DMS153 treated with DMSO at 0.1 percent for 48 hours (cell line): ENCODE measurements at regions not wholly inside any gene's neighbourhood (a gene's known extent, or its start where the extent isn't known, plus 50 kb on each side); places are given as distances from the start of the nearest gene placed in this dataset.

Source experiments
- DNase-seq: peaks from one replicate; lab custom pipeline; 2025; ENCODE audit not compliant: unreplicated experiment; lab: John Stamatoyannopoulos, UW

DNA sequence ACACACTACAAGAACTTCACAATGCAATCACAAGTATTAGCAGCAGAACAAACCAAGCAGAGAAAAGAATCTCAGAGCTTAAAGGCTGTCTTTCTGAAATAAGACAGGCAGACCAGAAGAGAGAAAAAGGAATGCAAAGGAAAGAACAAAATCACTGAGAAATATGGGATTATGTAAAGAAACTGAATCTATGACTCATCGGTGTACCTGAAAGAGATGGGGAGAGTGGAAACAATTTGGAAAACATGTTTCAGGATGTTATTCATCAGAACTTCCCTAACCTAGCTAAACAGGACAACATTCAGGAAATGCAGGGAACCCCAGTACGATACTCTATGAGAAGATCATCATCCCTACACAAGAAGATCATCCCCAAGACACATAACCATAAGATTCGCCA, 499.0 kb upstream of the CHAC2 start:
- DNase-seq, result no peak

DNA sequence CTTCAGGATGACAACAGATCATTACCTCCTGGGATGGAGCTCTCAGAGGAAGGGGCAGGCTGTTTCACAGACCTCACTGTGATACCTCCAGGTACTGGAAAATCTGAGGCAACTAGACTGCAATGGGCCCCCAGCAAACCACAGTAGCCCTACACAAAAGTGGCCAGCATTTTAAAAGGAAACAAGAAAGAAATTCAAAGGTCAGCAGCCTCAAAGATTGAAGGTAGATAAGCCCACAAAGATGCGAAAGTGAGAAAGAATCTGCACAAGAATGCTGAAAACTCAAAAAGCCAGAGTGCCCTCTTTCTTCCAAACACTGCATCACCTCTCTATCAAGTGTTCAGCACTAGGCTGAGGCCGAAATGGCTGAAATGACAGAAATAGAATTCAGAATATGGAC, 499.5 kb upstream of the CHAC2 start:
- no peak for DNase-seq

DNA sequence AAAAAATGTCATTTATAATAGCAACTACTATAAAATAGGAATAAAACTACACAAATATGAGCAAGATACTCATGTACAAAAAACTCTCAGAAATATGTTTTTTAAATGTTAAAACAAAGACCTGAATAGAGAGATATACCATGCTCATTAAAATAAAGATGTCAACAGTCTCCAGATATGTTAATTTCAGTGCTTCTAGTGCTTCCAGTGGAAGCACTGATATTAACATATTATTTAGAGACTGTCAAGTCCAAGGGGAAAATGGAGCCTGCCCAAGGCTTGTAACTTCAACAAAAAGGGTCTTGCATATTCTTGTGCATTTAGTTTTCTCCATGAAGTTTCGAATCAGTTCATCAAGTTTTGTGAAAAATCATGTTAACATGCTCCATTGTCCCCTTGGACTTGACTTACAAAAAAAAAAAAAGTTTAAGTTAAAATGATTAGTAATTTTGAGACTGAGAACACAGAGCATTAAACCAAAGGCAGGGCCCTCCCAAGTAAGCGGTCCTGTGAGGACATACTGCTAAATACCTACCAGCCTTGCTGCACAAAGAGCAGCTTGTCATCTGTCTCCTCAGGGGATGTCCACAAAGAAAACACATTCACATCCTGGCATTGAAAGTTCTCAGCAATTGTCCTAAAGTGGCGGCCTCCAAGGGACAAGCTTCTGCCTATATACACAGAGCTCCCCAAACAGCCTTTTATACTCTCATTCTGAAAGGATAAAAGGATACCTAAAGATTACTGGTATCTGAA, 501.9 kb upstream of the CHAC2 start:
- no peak for DNase-seq

GRCh38 chr2:53260568-53260967, 507.0 kb upstream of the CHAC2 start:
- no peak for DNase-seq

DNA sequence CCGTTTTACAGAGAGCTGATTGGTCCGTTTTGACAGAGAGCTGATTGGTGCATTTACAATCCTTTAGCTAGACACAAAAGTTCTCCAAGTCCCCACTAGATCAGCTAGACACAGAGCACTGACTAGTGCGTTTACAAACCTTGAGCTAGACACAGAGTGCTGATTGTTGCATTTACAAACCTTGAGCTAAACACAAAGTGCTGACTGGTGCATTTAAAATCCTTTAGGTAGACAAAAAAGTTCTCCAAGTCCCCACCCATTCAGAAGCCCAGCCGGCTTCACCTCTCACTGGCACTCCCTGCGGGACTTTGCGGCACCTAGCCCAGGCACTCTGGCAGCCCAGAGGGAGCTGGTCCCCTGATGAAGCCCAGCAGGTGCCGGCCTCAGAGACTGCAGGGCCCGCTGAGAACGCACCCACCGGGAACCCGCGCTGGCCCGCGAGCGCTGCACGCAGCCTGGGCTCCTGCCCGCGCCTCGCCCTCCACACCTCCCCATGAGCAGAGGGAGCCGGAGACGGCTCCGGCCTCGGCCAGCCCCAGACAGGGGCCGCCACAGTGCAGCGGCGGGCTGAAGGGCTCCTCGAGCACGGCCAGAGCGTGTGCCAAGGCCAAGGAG, 508.1 kb upstream of the CHAC2 start:
- no peak for DNase-seq

DNA sequence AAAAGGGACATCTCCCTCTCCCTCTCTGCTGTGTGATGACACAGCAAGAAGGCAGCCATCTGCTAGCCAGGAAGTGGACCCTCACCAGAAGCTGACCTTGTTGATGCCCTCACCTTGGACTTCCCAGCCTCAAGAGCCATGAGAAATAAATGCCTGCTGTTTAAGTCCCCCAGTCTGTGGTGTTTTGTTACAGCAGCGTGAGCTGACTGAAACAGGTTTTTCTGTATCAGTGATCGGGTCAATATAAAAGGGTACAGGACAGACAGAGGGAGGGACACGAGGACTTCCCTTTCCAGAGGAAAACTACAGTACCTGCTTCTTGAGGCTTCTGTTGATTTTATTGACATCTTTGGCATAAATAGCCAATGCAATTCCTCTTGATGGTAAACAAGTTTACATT, 510.3 kb upstream of the CHAC2 start:
- DNase-seq, result no peak

DNA sequence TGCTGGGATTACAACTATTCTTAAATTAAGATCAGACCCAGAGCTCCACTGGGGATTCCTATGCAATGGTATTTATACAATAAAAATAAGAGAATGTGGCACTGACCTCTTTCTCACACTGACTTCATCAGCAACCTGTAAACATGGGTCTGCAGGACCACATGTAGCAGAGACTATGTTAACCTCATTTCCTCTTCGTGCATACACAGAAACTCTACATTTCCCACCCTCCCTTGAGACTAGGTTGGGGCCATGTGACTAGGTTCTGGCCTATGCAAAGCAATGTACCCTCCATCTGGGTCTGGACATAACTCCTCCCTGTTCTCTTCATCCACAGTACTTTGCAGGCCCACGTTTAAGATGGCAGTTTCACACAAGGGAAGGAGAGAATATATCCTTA, 514.4 kb upstream of the CHAC2 start:
- DNase-seq, result no peak

GRCh38 chr2:53252115-53252514, 515.5 kb upstream of the CHAC2 start:
- peak; percentile 31 for DNase-seq

GRCh38 chr2:53247956-53248735, 519.5 kb upstream of the CHAC2 start:
- no peak for DNase-seq

- DNase-seq, result no peak
Observed at GRCh38 chr2:53243430-53243829, 524.2 kb upstream of the CHAC2 start.

GRCh38 chr2:53242090-53242489, 525.5 kb upstream of the CHAC2 start:
- no peak for DNase-seq

DNA sequence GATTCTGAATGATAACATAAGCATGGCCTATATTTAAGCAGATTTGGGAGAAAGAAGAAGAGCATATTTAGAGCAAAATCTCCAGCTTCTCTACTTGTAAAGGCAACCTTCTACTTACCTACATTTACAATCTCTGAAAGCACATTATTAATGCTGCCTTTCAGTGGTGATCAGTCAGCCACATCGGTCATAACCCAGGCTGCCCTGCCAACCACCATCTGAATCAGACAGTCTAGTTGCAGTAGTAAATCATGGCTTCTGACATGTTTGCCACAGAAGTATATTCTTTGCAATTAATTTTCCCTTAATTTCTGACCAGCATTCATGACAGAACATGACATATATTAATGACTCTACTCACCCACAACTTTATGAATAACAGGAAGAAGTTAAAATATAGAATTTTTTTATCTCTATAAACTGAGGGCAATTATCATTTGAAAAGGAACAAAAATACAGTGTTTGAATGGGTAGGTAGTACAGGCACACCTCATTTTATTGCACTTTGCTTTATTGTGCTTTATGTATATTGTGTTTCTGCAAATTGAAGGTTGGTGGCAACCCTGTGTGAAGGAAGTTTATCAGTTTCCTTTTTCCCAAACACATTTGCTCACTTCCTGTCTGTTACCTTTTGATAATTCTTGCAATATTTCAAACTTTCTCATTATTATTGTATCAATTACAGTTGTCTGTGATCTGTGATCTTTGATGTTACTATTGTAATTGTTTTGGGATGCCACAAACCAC, 531.6 kb upstream of the CHAC2 start:
- no peak for DNase-seq

DNA sequence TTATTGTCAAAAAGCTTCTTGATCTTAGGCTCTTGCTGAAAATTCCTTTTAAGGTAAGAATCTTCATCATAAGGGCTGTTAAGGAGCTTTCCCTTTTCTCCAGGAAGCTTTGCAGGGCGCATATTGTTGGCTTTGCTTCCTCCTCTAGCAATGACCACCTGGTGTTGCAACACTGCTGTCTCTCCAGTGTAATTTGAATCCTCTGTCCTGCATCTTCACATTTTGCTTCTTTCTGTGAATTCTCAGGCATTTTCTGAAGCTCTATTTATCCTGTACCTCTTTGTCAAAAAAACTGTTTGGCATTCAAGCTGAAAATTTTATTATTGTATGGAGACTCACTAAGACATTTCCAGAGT, 533.1 kb upstream of the CHAC2 start:
- no peak for DNase-seq

GRCh38 chr2:53233759-53234547, 533.7 kb upstream of the CHAC2 start:
- no peak for DNase-seq

DNA sequence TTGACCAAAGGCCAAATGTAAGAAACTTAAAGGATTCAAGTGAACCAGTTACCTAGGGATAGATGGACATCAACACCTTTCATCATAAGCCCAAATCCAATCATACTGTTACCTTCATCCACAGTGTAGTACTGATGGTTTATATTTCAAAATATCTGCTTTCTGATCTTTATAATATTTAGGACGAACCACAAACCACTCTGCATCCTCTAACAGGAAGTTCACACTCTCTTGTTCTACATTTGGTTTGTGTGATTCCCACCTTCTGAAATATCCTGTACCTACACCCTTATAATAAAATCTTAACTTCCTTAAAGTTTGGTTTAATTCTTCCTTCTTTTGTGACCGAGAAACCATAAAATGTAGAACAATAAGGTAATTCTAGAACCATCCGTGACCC, 535.7 kb upstream of the CHAC2 start:
- no peak for DNase-seq

- DNase-seq, result no peak
Observed at GRCh38 chr2:53230691-53231090, 536.9 kb upstream of the CHAC2 start.

- no peak for DNase-seq
Observed at GRCh38 chr2:53227535-53227934, 540.1 kb upstream of the CHAC2 start.

GRCh38 chr2:53220969-53221368, 546.6 kb upstream of the CHAC2 start:
- DNase-seq, result no peak

DNA sequence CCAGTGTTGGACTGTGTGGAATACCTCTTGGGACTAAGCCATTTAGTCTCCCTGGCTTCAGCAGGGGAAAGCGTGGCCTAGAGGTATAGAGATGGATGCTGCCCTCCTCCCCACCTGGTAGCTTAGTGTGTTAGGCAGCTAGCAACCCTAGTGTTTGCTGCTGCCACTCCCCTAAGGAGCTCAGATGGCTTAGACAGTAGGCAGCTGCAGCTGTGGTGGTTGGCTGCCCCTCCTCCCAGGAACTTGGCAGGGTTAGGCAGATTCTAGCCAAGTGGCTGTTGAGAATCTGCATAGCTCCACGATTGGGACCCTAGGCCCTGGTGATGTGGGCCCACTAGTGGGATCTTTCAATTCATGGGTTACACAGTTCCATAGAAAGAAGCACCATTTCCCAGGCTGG, 550.4 kb upstream of the CHAC2 start:
- no peak for DNase-seq

DNA sequence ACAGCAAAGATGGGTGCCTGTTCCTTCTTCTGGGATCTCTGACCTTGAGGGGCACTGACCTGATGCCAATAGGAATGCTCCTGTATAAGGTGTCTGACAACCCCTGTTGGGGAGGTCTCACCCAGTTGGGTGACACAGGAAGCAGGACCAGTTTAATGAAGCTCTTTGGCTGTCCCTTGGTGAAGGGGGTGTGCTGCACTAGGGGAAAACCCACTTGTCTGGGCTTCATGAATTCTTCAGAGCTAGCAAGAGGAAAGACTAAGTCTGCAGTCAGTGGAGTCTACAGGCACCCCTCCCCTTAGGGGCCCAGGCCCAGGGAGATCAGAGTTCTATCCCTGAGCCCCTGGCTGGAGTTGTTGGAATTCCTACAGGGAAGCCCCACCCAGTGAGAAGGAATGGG, 550.8 kb upstream of the CHAC2 start:
- DNase-seq, result no peak

- DNase-seq, result no peak
Observed at GRCh38 chr2:53212576-53212975, 555.0 kb upstream of the CHAC2 start.
